HG02678 (cell line): ENCODE measurements at regions not wholly inside any gene's neighbourhood (a gene's known extent, or its start where the extent isn't known, plus 50 kb on each side); places are given as distances from the start of the nearest gene placed in this dataset.
"Not testable (repeated sequence)": the region's sequence is repeated elsewhere in the genome, so short reads cannot be mapped to it uniquely, and the experiment has no call there.

Experiments
- ATAC-seq: cut with Tn5 transposase; IDR thresholded peaks from one replicate; pipeline ENCODE4 v1.9.1; 2021; ENCODE audit warnings: mild to moderate bottlenecking, moderate library complexity; ENCODE audit not compliant: unreplicated experiment

DNA sequence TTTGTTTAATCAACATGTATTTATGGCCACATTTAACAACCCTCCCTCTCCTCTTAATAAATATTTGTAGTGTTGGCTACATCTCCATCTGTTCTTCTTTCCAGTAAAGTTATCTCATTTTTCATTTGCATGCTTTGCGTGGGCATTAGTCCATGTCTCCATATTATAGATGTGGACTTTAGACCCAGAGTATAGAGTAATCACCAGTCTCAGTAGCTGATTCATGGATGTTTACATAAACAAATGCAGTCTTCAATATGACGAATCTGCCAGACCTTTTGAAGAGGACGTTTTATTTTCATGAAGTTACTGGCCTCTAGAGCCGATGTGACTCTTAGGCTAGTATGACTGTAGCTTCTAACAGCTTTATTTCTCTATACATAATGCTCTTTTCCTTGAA, 1546.2 kb downstream of the OLFM4 start:
- ATAC-seq, result no peak

DNA sequence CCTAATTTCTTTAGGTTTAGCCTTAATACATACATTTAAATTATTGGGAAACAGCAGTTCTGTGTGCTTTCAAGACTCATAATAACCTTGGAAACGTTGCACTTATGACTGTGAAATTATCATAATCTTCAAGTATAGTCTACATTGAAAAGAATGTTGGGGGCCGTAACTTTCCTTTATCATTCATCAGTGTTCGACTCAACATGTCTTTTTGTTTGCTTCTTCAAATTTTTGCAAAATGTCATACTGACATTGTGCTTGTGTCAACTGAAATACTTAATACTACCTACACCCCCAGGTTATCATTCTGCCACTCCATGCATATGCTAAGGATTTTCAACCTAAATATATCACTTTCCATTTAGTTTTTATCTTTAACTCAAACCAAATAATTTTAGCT, 1562.9 kb downstream of the OLFM4 start:
- no peak for ATAC-seq

DNA sequence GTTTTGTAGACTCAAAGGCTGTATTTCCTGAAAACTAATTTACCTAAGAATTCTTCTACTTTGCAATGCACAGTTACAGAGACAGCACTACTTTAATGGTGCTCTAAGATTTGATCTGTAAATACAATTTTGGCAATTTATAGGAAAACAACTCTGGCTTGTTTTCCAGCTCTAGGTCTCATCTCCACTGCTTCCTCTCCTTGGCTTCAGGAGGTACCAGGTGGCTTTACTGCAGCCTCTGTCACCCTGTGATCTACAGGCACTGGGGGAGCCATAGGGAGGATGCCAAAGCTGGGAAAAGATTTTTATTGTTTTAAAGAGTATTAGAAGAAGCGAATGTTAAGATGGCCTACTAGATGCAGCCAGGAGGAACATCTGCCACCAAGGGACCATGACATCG, 1563.6 kb downstream of the OLFM4 start:
- no peak for ATAC-seq

DNA sequence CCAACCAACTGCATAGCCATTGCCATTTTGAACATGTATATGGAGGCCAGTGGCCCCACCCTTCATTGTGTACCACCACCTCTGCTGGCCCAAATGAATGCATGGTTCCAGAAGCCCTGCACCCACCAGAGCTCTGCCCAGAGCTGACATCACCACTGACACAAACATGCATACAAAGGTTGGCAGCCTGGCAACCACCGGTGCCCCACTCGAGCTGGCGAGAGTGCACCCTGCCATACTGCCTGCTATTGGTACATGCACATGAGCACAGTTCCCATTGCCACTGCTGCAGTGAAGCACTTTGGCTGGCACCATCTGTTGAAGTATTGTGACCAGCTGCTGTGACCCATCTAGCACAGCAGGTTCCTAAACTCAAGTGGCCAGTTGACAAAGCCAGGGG, 1564.9 kb downstream of the OLFM4 start:
- no peak for ATAC-seq

DNA sequence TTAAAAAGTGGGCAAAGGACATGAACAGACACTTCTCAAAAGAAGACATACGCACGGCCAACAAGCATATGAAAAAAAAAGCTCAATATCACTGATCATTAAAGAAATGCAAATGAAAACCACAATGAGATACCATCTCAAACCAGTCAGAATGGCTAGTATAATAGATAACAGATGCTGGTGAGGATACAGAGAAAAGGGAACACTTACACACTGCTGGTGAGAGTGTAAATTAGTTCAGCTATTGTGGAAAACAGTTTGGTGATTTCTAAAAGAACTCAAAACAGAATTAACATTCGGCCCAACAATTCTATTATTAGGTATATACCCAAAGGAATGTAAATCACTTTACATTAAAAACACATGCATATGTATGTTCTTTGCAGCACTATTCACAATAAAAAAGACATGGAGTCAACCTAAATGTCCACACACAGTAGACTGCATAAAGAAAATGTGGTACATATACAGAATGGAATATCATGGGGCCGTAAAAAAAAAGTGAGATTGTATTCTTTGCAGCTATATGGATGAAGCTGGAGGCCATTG, 1569.0 kb downstream of the OLFM4 start:
- no peak for ATAC-seq

DNA sequence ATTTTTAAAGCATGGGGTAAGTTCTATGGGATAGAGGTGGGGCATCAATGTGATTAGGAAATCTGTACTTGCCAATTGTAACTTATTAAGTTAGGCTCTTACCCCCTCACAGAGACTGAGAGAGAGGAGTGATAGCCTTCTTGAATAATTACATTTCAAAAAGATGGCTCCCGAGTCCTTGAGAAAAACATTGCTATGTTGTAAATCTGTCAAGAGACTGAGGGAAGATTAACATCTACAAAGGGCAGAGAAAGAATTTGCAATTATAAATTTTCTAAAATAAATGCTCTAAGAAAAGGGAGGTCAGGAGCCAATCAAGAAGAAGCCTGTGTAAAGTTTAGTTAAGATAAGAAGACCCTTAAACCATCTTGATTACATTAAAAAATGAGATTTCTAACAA, 1570.8 kb downstream of the OLFM4 start:
- ATAC-seq, result no peak

DNA sequence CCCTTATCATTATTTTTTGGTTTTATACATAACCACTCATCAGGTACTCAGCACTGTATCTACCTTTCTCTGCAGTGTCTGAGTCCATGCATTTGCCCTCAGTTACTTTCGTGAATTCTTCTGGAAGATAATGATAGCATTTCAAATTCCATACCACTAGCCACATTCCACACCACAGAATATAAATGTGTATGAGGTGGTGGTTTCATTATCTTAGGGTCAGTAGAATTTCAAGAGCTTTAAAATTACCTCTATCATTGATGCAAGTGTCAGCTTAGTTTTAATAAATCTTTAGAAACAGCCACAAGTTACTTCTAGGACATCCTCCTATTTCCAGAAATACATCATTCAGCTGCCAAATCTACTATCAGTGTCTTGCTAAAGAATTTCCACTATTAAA, 1578.3 kb downstream of the OLFM4 start:
- no peak for ATAC-seq

DNA sequence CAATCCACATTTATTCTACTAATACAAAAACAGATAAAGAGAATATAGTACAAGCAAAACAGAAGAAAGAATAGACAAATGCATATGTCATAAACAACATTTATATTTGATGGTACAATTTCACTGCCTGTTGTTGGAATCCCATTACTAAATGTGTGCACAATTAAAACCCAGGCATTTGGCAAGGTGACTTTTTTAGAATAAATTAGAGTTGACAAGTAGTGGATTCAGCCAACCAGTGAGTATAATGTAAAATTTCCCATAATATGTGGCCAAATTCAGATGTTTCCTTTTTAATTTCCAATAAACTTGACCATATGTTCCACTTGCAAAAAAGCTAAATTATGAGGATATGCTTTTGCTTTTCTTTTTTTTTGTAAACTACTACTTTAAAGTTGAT, 1578.8 kb downstream of the OLFM4 start:
- no peak for ATAC-seq

DNA sequence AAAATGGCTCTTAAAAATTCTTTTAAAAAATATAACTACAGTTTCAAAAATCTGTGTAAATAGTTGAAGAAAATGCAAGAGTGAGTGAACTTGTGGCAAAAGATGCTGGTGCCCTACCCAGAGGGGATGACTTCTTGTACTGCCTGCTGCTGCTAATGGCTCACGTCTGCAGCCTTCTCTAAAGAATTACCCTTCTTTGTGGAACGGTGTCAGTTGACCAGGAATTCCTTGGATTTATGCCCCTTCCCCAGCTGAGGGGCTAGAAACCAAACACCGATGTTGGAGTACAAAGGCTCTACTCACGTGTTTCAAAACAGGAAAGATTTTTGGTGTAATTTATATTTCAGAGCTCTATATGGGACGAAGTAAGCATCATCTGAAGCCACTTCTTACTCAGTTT, 1582.8 kb downstream of the OLFM4 start:
- no peak for ATAC-seq

DNA sequence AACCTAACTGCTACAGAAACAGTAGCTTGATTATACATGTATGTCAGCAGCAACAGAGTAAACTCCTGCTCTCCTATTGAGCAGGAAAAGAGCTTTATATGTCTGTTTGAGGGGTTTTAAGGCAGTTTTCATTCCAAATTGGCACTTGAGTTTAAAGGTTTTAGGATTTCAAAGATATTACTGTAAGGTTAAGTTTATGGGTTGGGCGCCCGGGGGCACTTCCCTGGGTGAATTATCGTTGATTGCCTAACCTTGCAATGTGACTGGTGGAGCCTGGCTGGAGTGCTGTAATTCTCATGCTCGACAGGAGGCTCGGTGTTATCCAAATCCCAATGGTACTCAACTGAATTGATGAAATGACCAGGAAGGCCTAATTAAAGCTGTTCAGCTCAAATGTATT, 1586.1 kb downstream of the OLFM4 start:
- no peak for ATAC-seq

DNA sequence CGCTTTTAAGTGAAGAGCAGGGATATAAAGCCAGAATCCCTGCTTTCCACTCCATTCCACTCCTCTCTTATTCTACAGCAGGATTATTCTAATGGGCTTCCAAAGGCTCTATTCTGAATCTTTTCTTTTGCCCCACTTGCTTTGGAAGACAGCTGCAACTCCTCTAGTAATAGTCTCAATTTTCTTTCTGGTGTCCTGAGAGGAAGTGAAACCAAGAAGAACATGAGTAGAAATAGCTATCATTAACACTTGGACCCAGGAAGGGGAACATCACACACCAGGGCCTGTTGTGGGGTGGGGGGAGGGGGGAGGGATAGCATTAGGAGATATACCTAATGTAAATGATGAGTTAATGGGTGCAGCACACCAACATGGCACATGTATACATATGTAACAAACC, 1597.9 kb downstream of the OLFM4 start:
- not testable (repeated sequence) for ATAC-seq

DNA sequence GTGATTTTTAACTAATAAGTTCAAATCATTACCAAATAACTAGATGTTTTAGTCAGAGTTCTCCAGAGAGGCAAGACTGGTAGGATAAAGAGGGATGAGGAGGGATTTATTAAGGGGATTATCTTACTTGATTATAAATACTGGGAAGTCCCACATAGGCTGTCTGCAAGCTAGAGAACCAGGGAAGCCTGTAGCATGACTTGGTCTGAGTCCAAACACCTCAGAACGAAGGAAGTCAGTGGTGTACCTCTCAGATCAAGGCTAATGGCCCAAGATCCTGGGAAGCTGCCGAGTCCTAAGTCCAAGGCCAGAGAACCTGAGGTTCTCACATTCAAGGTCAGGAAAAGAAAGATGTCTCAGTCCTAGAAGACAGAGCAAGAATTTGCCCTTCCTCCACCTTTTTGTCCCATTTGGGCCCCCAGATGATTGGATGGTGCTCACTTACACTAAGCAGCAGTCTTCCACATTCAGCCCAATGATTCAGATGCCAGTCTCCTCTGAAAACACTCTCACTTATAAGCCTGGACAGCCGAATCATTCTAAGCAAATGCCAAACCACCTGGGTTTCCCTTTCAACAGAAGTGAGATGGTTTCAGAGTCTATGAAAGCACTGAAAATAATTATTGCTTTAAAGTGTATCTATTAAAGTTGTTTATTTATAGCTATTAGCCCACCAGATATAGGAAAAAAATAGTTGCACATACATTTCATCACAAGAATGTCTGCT, 1599.2 kb downstream of the OLFM4 start:
- ATAC-seq, result no peak

DNA sequence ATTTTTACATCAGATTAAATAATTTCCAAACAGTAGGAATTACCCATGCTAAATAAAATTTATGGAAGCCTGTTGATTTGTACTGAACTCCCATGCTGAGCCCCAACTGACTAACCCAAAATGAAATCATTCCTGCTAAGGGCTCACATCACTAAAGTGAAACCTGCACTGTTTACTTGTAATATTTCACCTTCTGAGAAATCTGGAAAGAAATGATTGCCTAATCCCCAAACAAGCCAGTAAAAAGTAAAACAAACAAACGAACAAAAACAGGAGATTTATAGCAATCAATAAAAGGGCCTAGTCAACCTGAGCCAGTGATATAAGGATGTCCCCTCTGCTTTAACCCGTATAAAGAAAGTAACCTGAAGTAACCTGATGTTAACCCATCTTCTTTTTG, 1599.8 kb downstream of the OLFM4 start:
- ATAC-seq, result no peak

DNA sequence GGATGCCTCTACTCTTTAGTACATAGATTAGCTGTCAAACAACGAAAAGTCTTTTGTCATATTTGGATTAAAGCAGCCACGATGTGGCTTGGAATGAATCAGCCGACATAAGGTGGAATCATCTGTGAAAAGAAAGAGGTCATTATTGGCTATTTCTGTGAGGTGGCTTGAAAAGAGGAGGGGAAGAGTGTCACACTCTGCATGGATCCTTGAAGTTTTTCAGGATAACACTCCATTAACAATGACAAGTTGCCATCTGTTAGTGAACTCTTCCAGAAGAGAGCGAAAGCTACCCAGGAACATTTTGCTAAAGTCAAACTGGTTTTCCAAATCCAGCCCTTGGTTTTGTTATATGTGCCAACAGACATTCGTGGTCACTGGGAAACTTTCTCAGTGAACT, 1604.8 kb downstream of the OLFM4 start:
- ATAC-seq, result no peak

DNA sequence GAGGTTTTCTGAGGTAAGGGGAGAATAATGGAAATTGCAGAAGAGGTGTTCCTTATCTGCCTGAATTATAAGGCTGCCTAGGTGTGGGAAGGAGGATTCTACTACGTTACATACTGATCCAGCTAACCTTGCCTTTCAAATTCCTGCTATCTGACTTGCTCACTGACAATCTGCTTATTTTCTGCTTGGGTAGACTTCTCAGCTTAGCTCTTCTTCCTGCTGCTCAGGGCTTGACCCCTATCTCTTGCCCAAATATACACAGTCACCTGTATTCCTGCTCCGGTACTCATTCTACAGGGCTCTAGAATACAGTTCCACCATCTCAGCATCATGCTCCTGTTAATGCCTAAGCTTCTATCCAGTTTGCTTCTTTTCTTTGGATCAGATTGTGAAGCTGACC, 1607.6 kb downstream of the OLFM4 start:
- ATAC-seq, result no peak

DNA sequence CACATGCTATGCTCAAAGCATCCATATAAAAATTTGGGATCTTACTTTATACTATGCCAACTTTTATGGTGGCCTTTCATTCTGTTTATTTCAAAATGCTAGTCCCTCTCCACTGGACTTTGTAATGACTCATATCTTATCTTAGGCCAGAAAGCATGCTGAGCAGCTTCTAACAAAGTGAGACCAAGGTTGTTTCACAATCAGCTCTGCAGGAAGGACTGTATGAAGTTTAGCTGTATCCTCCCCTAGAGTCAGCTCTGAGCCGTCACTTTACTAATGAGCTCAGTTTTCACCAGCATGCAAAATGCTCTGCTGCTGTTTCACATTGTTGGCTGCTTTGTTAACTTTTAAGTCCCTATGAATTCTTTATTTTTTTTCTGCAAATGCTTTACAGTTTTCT, 1608.8 kb downstream of the OLFM4 start:
- no peak for ATAC-seq

DNA sequence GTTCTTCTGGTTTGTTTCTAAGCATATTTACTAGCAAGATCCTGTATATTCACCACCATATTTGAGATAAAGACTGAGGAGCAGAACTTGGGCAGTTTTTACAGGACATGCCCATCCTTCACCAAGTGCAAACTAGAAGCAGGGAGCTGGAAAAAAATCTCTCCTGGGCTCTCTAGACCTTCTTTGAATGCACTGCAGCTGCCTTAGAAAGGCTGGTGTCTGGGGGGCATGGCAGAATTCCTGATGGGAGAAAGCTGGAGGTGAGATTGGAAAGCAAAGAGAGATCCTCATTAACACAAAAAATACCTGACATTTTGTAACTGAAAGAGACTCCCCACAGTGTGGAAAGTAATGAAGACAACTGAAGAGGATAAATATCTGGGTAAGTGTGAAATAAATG, 1612.1 kb downstream of the OLFM4 start:
- ATAC-seq, result no peak

DNA sequence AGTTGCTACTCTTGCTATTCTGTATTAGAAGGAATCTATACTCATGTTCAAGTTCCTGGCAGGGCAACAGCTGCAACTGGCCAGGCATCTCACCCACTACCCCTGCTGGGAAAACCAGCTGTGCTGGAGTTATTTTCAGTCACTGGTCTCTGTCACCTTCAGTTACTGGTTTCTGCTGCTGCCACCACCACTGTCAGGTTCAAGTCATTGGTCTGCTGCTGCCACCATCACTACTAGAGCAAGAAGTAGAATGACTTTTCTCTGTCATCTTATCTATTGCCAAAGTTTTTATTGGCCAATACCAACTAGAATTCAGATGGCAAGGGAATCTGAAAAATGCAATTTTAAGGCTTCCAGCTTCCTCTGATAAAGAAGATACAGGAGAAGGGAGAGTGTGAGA, 1615.2 kb downstream of the OLFM4 start:
- no peak for ATAC-seq

DNA sequence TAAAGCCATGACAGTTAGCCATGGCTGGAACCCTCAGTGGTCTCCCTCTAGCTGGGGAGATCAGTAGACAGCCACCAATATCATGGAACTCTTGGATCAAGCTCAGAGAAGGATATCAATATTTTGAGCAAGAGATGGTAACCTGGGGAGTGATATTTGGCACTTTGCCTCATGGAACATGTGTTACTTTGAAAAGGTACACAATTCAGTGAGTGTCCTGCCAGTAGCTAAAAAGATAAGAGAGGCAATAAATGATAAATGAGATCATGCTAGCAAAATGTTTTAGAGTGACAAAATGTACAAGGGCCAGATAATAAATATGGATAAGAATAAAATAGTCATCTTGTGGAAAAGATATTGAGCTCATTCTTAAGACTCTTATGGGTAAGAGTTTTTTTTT, 1618.7 kb downstream of the OLFM4 start:
- no peak for ATAC-seq

DNA sequence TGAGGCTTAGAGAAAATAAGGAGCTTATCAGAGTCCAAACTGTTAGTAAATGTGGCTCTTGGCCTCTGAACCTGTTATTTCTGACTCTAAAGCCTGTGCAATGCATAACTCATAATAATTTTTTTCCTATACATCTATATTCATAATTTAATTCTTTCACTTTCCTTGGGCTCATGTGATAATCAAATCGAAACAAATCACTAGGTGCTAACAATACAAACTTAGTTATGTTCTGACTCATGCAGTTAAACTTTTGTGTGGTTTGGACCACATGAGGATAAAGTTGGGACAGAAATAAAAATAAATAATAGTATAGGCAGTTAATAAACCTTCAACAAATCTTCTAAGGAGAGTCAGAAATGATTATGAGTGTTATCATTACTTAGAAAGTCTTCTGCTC, 1629.0 kb downstream of the OLFM4 start:
- no peak for ATAC-seq

DNA sequence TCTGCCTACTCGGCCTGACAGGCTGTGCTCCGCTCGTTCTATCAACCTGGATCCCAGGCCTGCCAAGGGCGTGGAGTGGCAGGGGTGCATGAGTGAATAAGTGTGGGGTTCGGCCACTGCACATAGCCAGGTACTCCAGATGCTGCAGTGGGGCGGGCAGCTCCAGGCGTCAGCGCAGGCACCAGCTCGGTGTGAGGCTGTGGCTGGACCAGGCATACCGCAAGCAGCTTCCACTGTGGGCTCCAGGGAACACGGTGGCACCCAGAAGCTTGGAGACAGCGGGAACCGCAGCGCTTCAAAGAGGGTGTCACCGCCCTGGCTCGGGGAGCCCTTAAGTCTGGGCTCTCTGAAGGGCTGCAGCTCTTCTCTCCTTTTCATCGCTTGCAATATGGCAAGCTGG, 1630.2 kb downstream of the OLFM4 start:
- no peak for ATAC-seq

DNA sequence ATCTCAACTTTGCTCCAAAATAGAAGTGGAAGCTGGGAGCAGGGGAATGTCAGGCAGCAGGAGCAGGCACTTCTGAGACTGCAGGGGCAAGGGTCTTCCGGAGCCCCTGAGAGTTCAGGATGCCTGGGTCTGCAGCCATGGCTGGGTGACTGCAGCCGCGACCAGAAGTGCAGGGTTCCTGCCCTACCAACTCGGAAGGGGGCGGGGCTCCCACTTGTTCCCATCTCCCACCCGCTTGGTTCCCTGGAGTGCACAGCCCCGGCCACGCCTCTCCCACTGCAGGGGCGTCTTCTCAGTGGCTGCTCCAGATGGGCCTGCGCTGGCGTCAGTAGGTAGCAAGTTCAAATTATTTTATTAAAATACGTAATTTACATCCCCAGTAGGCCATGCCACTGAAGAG, 1631.7 kb downstream of the OLFM4 start:
- ATAC-seq, result no peak

DNA sequence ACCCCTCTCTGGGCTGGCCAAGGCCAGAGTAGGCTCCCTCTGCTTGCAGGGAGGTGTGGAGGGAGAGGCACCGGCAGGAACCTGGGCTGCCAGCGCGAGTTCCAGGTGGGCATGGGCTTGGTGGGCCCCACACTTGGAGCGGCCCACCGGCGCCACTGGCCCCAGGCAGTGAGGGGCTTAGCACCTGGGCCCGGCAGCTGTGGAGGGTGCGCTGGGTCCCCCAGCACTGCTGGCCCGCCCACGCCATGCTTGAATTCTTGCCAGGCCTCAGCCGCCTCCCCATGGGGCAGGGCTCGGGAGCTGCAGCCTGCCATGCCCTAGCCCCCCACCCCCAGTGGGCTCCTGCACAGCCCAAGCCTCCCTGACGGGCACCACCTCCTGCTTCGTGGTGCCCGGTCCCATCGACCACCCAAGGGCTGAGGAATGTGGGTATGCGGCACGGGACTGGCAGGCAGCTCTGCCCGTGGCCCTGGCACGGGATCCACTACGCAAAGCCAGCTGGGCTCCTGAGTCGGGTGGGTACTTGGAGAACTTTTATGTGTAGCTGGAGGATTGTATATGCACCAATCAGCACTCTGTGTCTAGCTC, 1648.0 kb downstream of the OLFM4 start:
- no peak for ATAC-seq
